SK-N-DZ (cell line): ENCODE measurements at regions not wholly inside any gene's neighbourhood (a gene's known extent, or its start where the extent isn't known, plus 50 kb on each side); places are given as distances from the start of the nearest gene placed in this dataset.

ENCODE experiments used
- DNase-seq: peaks from one replicate; pipeline ENCODE4 v3.0.0-alpha.2; 2015; ENCODE audit warnings: low spot score

GRCh38 chr2:18664421-18664820, 75.1 kb upstream of the NT5C1B start:
- DNase-seq, result no peak

GRCh38 chr2:18663861-18664260, 74.5 kb upstream of the NT5C1B start:
- DNase-seq, result no peak

- DNase-seq, result no peak
Observed at GRCh38 chr2:18662689-18663088, 73.3 kb upstream of the NT5C1B start.

- DNase-seq, result no peak
Observed at GRCh38 chr2:18659915-18660314, 70.5 kb upstream of the NT5C1B start.

- no peak for DNase-seq
Observed at GRCh38 chr2:18656048-18656447, 66.7 kb upstream of the NT5C1B start.

GRCh38 chr2:18651842-18652774, 62.7 kb upstream of the NT5C1B start:
- DNase-seq, result no peak

- DNase-seq, result peak; percentile 7
Observed at GRCh38 chr2:18650221-18650620, 60.9 kb upstream of the NT5C1B start.

- no peak for DNase-seq
Observed at GRCh38 chr2:18649502-18650135, 60.2 kb upstream of the NT5C1B start.

GRCh38 chr2:18648161-18648560, 58.8 kb upstream of the NT5C1B start:
- no peak for DNase-seq

GRCh38 chr2:18647731-18648130, 58.4 kb upstream of the NT5C1B start:
- no peak for DNase-seq

- no peak for DNase-seq
Observed at GRCh38 chr2:18645315-18645714, 55.9 kb upstream of the NT5C1B start.

- DNase-seq, result no peak
Observed at GRCh38 chr2:18644115-18644462, 54.7 kb upstream of the NT5C1B start.

- no peak for DNase-seq
Observed at GRCh38 chr2:18643326-18644114, 54.2 kb upstream of the NT5C1B start.

GRCh38 chr2:18641823-18642222, 52.5 kb upstream of the NT5C1B start:
- no peak for DNase-seq

GRCh38 chr2:18639756-18640453, 50.5 kb upstream of the NT5C1B start:
- no peak for DNase-seq
